GM12872 (cell line): ENCODE measurements at regions not wholly inside any gene's neighbourhood (a gene's known extent, or its start where the extent isn't known, plus 50 kb on each side); places are given as distances from the start of the nearest gene placed in this dataset.

Source experiments
- TF ChIP-seq, protein P1 (sequence below): IDR thresholded peaks from 3 replicates; pipeline ENCODE4 v1.5.1; 2011; ENCODE audit warnings: low read depth, mild to moderate bottlenecking, low read length, moderate library complexity; ENCODE audit not compliant: insufficient read depth

DNA sequence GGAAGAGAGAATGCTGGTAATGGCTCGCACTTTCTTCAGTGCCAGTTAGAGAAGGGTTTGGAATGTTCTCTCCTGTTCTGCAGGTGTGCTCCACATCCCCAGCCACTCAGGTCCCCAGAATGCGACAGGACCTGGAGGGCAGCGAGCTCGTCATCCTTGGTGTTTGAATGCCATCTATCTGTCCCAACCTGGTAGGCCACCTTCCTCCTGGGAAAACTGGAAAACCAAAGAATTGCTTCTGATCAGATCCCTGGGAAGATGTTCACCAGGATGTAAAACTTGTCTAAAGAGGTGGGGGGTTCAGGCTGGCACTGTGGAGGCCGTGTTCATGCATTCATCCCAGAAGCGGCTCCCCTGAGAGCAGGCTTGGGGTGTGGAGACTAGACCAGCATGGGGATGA, 379.5 kb downstream of the GLRX3 start:
- TF ChIP-seq, protein P1, sequence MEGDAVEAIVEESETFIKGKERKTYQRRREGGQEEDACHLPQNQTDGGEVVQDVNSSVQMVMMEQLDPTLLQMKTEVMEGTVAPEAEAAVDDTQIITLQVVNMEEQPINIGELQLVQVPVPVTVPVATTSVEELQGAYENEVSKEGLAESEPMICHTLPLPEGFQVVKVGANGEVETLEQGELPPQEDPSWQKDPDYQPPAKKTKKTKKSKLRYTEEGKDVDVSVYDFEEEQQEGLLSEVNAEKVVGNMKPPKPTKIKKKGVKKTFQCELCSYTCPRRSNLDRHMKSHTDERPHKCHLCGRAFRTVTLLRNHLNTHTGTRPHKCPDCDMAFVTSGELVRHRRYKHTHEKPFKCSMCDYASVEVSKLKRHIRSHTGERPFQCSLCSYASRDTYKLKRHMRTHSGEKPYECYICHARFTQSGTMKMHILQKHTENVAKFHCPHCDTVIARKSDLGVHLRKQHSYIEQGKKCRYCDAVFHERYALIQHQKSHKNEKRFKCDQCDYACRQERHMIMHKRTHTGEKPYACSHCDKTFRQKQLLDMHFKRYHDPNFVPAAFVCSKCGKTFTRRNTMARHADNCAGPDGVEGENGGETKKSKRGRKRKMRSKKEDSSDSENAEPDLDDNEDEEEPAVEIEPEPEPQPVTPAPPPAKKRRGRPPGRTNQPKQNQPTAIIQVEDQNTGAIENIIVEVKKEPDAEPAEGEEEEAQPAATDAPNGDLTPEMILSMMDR, result no peak

DNA sequence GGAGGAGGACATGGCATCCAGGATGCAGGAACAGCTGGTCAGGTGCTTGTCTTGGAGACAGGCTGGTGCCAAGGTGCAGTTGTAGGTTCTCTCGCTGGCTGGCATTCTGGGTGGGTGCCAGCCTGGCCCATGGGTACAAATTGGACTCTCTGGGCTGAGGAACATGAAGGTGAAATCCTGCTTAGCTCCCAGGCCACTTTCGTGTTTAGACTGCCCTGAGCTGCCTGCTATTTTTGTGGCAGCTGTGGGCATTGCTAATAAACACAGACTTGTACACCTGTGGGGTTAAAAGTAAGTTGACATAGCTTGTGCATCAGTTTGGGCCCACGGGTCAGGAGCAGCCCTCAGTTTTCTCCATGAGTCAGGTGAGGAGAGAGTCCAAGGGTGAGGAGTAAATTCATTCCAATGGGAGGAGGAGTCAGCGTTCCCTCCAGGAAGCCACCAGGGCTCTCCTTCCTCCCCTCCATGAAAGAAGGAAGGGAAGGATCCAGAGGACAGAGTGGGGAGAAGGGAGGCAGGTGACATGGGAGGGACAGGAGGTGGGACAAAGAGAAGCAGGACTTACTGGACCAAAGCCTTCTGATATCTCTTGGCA, 380.0 kb downstream of the GLRX3 start:
- TF ChIP-seq, protein P1, result no peak

DNA sequence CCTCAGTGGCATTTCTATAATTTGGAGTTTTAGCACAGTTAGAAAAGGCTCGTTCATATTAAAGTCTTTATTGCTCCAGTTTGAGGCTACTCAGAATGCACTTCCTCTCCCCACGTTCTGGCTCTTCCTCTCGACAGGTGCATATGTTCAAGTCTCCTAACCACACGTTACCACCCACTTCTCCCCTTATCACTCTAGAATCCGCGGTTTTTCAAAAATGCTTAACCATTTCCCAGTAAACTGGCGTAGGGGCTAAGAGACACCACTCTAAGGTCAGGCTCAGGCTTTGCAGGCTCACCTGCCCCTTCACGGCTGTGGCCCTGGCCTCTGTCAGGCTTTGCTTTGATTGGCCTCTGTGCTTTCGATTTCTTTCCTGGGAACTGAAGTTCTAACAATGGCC, 383.6 kb downstream of the GLRX3 start:
- TF ChIP-seq, protein P1, result no peak

DNA sequence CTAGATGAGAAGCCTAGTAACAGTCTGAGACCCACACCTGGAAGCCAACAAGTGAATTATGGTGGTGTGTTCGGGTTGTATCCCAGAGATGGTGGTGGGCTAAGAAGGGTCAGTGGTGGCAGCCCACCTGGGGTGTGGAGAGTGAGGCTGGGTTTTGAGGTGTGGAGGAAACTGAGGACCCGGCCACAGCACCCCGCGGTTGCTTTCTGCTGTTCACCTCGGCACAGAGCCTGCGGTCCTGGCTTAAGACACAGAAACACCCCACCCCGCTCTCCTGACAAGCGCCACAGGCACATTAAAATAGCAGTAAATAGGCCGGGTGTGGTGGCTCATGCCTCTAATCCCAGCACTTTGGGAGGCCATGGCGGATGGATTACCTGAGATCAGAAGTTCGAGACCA, 395.1 kb downstream of the GLRX3 start:
- TF ChIP-seq, protein P1, result no peak

DNA sequence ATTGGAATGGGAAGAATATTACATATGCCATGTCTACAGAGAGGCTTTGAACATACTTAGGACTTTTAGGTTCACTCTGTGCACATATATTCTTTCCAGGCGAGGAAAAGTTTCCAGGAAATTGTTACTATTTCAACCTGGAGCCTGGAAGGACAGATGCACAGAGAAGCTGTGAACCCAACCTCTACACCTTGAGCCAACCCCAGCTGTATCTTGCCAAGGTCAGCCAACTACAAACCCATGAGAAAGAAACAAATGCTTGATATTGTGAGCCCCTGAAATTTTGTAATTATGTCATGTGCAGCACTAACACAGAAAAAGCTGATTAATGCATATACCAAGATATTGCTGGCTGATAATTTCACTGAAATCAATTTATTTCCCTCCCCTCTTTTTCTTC, 404.9 kb downstream of the GLRX3 start:
- TF ChIP-seq, protein P1, result no peak

DNA sequence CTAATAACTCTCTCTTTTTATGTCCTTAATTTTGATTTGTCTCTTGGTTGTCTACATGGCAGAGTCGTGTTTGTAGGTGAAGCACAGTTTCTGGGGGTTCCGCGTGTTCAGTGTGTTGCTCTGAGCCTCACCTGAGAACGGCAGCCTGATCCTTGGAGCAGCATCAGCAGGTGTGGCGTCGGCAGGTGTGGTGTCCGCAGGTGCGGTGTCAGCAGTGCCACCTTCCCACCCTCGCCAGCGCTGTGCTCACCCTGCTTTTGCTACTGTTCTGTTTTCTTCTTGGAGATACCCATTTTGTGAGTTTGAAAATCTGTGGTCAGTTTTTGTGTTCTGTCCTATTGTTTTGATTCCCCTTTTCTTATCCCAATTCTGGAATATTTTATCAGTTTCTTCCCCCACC, 406.6 kb downstream of the GLRX3 start:
- TF ChIP-seq, protein P1, result no peak

DNA sequence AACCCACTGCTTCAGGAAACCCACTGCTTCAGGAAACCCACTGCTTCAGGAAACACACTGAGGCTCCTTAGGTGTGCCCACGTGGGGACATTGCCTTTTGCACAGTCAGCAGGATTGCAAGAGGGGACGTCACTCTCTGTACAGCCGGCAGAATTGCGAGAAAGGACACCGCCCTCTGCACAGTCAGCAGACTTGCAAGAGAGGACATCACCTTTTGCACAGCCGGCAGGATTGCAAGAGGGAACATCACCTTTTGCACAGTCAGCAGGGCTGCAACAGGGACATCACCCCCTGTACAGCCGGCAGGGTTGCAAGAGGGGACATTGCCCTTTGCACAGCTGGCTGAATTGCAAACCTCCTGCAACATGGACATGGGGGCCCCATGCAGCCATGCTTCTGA, 407.6 kb downstream of the GLRX3 start:
- TF ChIP-seq, protein P1, result no peak
